GM19351 (cell line): ENCODE measurements at regions not wholly inside any gene's neighbourhood (a gene's known extent, or its start where the extent isn't known, plus 50 kb on each side); places are given as distances from the start of the nearest gene placed in this dataset.
"Not testable (repeated sequence)": the region's sequence is repeated elsewhere in the genome, so short reads cannot be mapped to it uniquely, and the experiment has no call there.

Experiments used
- ATAC-seq: cut with Tn5 transposase; IDR thresholded peaks from one replicate; pipeline ENCODE4 v1.9.1; 2021; ENCODE audit warnings: mild to moderate bottlenecking, moderate library complexity; ENCODE audit not compliant: unreplicated experiment

GRCh38 chr4:84232309-84233095, 266.6 kb downstream of the NKX6-1 start:
- ATAC-seq: no peak

GRCh38 chr4:84231539-84232055, 267.5 kb downstream of the NKX6-1 start:
- ATAC-seq: no peak

DNA sequence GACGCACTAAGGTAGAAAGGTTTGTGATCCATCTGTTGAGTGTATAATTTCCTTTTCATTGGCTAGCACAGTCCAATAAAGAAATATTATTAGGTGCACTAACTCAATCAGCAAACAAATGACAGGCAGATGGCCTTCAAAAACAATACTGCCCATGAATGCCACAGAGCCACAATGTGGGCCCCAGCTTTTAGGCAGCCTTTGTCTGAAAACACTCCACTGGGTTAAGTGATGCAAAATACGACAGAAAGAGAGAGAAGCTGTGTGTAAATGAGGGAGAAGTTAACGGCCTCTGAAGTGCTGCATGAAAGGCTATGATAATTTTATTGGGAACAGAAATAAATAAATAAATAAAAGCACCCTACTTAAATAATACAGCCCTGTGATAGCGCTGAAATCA, 274.6 kb downstream of the NKX6-1 start:
- ATAC-seq: no peak

GRCh38 chr4:84221704-84222103, 277.4 kb downstream of the NKX6-1 start:
- no peak for ATAC-seq

- ATAC-seq: peak; percentile 89
Measured at GRCh38 chr4:84220990-84221389, 278.1 kb downstream of the NKX6-1 start.

DNA sequence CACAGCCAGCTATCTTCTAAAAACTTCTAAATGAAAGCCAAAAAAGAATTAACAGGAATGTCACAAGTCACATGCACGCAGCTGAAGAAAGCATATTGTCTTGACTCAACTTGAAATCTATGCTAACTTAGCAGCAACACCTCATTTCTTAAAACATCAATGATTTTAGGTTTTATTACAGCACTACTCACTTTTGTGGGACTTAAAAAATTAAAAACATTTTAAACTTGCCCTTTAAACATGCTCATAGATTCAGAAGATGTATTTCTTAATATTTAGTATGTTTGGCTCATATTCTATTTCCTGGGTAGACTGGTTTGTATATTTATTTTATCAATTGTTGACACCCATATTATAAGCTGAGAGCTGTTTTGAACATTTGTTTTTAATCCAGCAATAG, 279.4 kb downstream of the NKX6-1 start:
- ATAC-seq: no peak

DNA sequence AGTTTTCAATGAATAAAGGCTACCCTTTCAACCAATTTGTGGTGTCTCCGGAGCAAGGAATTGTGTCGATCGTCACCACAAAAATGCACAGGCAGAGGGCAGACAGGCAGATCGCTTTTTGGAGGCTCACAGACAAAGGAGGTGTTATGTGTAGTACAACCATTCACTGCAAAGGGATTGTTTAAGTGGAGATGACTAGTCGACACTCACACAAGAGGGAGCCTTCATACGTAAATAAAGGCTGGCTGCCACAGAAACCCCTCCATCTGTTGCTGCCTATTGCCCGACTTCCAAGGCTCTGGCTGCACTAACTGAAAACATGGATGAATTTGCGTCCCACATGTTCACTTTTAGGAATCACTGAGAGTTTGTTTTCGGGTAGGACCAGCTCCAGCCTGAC, 281.1 kb downstream of the NKX6-1 start:
- ATAC-seq: no peak

DNA sequence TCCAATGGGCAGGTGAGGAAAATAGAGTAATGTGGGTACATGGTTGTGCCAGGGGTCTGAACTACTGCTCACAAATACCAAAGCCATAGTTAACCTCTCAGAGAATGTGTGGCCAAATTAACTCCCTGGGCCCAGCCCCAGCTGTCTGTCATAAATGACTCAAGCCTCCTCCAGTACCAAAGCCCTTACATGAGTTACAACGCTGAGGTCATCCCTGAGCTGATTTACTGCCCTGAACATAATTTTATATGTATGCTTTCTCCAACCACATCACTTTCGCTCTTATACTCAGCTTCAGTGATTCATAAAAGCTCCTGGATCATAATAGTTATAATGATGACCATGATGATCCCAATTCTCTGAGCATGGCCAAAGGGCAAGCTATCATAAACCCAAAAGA, 283.9 kb downstream of the NKX6-1 start:
- ATAC-seq: no peak

- ATAC-seq: not testable (repeated sequence)
Measured at GRCh38 chr4:84206226-84206625, 292.9 kb downstream of the NKX6-1 start.

DNA sequence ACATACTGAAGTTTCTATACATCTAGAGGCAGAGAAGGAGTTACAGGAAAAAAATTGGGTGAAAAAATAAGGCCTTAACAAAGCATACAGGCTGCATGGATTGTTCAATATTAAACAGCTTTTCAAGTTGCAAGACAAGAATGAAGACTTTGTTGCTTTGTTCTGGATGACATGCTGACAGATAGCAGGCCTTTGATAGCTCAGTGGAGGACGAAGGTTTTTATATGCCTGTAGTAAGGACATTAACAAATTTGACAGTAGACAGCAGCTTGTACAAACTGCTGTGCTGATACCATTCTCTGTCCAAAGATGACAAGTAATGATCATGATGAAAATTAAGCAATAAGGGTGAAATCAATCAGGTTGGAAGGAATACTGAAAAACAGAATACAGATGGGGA, 309.9 kb downstream of the NKX6-1 start:
- ATAC-seq: no peak

GRCh38 chr4:84179409-84179808, 319.7 kb downstream of the NKX6-1 start:
- no peak for ATAC-seq

DNA sequence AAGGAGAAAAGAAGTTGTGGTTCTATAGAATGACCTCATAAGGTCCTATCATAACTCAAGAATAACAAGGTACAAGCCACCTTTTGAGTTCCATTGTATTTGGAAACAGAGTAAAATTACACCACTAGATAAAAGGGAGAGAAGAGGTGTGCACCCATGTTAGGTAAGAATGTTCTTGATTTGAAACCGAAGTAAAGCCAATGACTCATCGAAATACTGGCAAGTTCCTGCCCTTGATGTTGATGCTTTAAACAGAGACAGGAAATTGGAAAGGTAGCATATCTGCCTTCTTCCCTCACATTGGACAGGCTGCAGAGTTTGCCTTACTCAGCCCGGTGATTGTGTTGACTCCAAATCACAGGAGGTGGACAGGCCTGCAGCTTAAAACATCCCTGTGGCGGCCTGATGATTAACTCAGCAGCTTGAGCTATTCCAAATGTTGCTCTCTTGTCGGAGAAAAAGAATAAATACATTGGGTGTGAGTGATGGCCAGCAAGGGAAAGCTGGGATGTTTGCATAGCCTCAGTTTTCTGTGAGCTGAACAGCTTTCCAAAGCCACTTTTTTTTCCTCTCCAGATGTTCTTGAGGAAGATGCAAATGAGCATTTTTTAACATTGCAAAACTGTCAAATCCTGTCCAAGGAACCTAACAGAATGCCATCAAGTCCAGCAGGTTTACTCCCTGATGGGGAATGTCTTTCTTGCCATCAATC, 321.1 kb downstream of the NKX6-1 start:
- ATAC-seq: no peak

DNA sequence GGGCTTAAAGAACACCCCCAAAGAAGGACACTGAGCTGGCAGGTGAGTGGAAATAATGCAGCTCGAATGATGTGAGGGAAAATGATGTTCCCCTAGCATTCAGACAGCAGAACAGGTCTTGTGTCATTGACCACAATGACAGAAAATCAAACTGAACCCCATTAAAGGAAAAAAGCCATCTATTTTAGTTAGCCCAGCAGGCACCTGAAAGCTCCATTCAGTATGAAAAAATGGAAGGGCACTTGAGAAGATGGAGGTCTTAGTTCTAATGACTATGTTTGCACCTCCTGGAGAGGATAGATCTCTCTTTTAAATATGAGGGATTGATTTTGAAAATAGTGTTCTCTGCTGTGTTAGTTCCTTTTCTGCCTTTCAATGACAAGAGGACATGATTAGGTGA, 323.1 kb downstream of the NKX6-1 start:
- ATAC-seq: no peak

DNA sequence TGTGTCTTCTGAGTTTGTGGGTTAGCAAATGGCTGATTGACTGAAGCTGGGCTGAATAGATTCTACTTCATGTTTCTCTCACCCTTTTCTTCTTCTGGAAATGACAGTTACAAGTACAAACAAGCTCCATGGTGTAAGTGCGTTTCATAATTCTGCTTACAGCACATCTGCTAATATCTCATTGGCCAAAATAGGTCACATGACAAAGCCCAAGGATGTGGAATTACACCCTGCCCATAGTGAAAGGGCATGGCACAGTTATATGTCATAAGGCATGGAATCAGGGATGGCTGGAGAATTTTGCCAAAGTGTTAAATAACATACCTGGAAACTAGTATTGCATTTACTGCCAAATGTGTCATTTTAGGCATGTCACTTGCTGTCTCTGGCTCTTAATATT, 327.2 kb downstream of the NKX6-1 start:
- ATAC-seq: no peak

- peak; percentile 85 for ATAC-seq
Measured at GRCh38 chr4:84167564-84167963, 331.5 kb downstream of the NKX6-1 start.

DNA sequence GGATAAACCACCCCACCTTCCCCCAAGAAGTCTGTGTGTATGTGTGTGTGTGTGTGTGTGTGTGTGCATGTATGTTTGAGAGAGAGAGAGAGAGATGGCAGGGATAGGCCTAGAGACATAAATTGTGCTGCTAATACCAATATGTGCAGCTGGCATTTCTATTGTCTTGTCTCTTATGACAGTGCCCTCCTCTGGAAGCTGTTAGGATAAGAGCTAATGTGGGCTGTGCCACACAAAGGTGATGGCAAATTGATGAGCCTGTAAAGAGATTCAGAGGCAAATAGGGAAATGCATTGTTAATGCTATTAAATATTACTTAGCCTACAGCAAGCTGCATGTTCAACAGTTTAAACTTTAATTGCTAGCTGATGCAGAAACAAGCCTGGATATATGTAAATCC, 332.0 kb downstream of the NKX6-1 start:
- ATAC-seq: no peak

DNA sequence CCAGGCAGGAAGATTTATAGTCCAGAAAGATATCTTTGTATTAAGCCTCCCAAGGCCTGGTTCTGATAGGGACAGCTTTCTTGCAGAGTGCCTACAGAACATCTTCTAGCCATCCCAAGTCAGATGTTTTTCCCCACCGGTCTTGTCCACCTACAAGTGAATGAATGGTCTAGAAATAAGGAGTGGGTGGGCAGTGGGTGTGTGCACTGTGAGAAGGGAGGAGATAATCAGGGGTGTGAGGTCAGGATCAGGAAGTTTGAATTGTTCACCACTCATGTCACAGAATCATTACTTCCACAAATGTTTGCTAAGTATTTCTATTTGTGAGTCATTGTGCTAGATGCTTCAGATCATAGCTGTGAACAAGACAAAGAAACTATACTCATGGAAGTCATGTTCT, 332.6 kb downstream of the NKX6-1 start:
- ATAC-seq: no peak

GRCh38 chr4:84164201-84164600, 334.9 kb downstream of the NKX6-1 start:
- no peak for ATAC-seq

GRCh38 chr4:84159762-84160161, 339.3 kb downstream of the NKX6-1 start:
- no peak for ATAC-seq

- ATAC-seq: no peak
Measured at GRCh38 chr4:84158670-84159069, 340.4 kb downstream of the NKX6-1 start.

GRCh38 chr4:84151574-84151973, 347.5 kb downstream of the NKX6-1 start:
- no peak for ATAC-seq

DNA sequence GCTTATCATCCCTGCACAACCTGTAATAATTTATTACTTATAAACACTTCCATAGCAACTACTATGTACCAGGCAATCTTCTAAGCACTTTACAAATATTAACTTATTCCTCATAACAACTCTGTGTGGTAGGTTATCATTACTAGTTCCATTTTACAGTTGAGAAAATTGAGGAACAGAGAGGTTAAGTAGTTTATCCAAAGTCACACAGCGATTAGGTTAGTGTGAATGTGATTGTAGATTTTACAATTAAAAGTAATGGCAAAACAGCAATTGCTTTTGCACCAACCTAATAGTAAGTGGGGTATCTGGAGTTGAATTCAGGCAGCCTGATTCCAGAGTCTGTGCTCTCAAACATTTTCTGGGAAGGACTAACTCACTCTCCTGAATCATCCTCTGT, 348.9 kb downstream of the NKX6-1 start:
- ATAC-seq: no peak
